ENCODE measurements at regions not wholly inside any gene's neighbourhood (a gene's known extent, or its start where the extent isn't known, plus 50 kb on each side); places are given as distances from the start of the nearest gene placed in this dataset.

- Mint-ChIP-seq H3K4me3 (no peak overlapping the region), H3K27ac (no peak overlapping the region; a peak in 1 of 7 replicates), H3K36me3 (ENCODE audit: insufficient read depth in 1 of 3, low read depth in 3 of 3) (peaks cover 1 to 23% (median 12%) of the 10 kb centered on the region in 3 experiments; a peak in 6 of 7 replicates), H3K9me3 (peaks cover 3 to 8% of the 10 kb centered on the region in 2 experiments; a peak in 4 of 5 replicates), H3K27me3 (ENCODE audit: low read depth) (no peaks in the 10 kb centered on the region; the same call in none of the 2 replicates), H3K4me1 (peaks cover 0 to 11% of the 10 kb centered on the region in 2 experiments; a peak in 1 of 4 replicates)
- H3K4ac ChIP-seq (ENCODE audit: low read depth, low read length): no peak overlapping the region
- no peak overlapping the region for H3K56ac ChIP-seq (ENCODE audit: insufficient read length, low read depth, low read length)
- H3K23me2 ChIP-seq (ENCODE audit: insufficient read length, low read depth, low read length, poor library complexity, severe bottlenecking): no peaks in the 10 kb centered on the region
- no peaks in the 10 kb centered on the region for H4K20me1 ChIP-seq (ENCODE audit: control insufficient read depth, insufficient read depth, insufficient read length)
- no peaks in the 10 kb centered on the region for H3K4me1 ChIP-seq (ENCODE audit: insufficient read depth, low read length)
- peaks cover 6% of the 10 kb centered on the region for H3K9me3 ChIP-seq (ENCODE audit: control insufficient read depth, low read depth, low read length)
- H2BK5ac ChIP-seq (ENCODE audit: insufficient read length, low read length): no peak overlapping the region
- no peak overlapping the region for H2BK15ac ChIP-seq (ENCODE audit: low read depth, low read length)
- no peak overlapping the region for H3K14ac ChIP-seq (ENCODE audit: insufficient read depth, low read length)
- H3K4me2 ChIP-seq (ENCODE audit: insufficient read depth, insufficient read length, low read length): no peak overlapping the region
- no peak overlapping the region for H4K5ac ChIP-seq (ENCODE audit: insufficient read length, low read depth, low read length)
- no peak for TF ChIP-seq CTCF (conservative IDR thresholded peaks at IDR 0.05)
- no peak overlapping the region for H2BK12ac ChIP-seq (ENCODE audit: insufficient read length, low read depth, low read length)
- H3K79me1 ChIP-seq (ENCODE audit: insufficient read depth, low read depth, low read length, poor library complexity, severe bottlenecking): no peaks in the 10 kb centered on the region
- H3K18ac ChIP-seq (ENCODE audit: insufficient read length, low read depth, low read length): no peak overlapping the region
- H2AK5ac ChIP-seq (ENCODE audit: insufficient read length, low read length): no peak overlapping the region
- H3K27ac ChIP-seq (ENCODE audit: insufficient read length, low read depth, low read length): no peak overlapping the region
- no peak for DNase-seq
- no peak overlapping the region for H2BK120ac ChIP-seq (ENCODE audit: low read depth, low read length, poor library complexity, severe bottlenecking)
- H3K79me2 ChIP-seq (ENCODE audit: insufficient read depth, low read length): no peaks in the 10 kb centered on the region
- no peak overlapping the region for H4K91ac ChIP-seq (ENCODE audit: insufficient read length, low read depth, low read length)
- WGBS (ENCODE audit: extremely low coverage, insufficient read length, low lambda C conversion rate): no CpG with 5 or more reads among the region's 3 CpGs
- H3T11ph ChIP-seq (ENCODE audit: low read length): no peak overlapping the region
- H4K8ac ChIP-seq (replicated peaks; ENCODE audit: insufficient read length, low read depth, low read length): no peak overlapping the region
- no peak overlapping the region for H2AFZ ChIP-seq (ENCODE audit: low read length)
- H3K23ac ChIP-seq (ENCODE audit: insufficient read length, low read depth, low read length): no peak overlapping the region
- H3K27me3 ChIP-seq (ENCODE audit: insufficient read depth, low read length): no peaks in the 10 kb centered on the region
- no peak overlapping the region for H2BK20ac ChIP-seq (ENCODE audit: low read depth, low read length, poor library complexity, severe bottlenecking)
- no peak overlapping the region for H3K9ac ChIP-seq (ENCODE audit: extremely low read depth, insufficient read length, low read length)
Observed at GRCh38 chr6:137653706-137654059, 159.5 kb upstream of the OLIG3 start.

Measured in H9 (cell line).